BE2C (cell line): ENCODE measurements at regions not wholly inside any gene's neighbourhood (a gene's known extent, or its start where the extent isn't known, plus 50 kb on each side); places are given as distances from the start of the nearest gene placed in this dataset.

Source experiments
- DNase-seq: peaks from one replicate; pipeline ENCODE4 v3.0.0-alpha.2; 2020
- H3K27me3 ChIP-seq: fragments of 250-450 bp; sonication (Bioruptor Pico); 2 replicates; pipeline ENCODE4 v1.5.1; 2020; ENCODE audit warnings: mild to moderate bottlenecking
- H3K36me3 ChIP-seq: fragments of 250-450 bp; sonication (Bioruptor Pico); 2 replicates; pipeline ENCODE4 v1.5.1; 2020; ENCODE audit warnings: mild to moderate bottlenecking
- H3K4me1 ChIP-seq: fragments of 250-450 bp; sonication (Bioruptor Pico); 2 replicates; pipeline ENCODE4 v1.5.1; 2020
- H3K4me3 ChIP-seq: 2 replicates; pipeline ENCODE4 v1.5.1; 2011; ENCODE audit warnings: low read depth, low read length
- H3K9me3 ChIP-seq: fragments of 250-450 bp; sonication (Bioruptor Pico); 2 replicates; pipeline ENCODE4 v1.5.1; 2020
- CTCF ChIP-seq: IDR thresholded peaks from 2 replicates; pipeline ENCODE4 v1.5.1; 2012; ENCODE audit warnings: mild to moderate bottlenecking, low read depth, low read length

DNA sequence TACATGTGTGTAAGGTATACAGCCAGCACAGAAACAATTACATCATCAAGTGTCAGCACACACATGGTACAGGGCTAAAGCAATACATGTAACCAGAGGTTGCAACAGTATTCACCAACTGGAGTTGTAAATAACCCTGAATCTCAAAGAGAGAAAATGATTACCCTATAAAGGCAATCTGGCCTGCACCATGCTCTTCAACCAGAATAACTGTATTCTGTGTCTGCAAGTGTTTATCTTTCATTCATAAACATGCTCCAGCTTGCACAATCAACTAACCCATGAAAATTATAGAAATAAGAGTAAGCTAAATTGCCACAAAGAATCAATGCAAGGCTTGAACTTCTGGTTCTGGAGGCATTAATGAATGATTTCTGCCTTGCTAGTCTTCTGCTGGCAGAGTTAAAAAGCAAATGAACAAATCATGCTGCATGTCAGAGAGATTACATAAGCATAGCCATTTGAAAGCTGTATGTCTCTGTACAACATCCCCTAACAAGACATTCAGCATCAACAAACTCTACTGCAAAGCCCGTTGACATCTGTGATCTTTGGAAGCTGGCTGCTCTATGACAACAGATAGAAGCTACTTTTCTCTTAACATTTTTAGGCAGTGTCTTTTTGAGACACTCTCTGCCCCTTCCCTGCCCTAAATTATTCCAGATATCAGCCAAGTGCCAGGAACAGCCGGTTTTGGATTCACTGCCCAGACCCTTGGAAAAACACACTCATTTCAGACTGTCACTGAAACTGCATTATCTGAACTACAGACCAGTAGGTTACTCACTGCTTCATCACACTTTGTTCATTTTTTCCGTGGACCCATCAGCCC is 871.0 kb downstream of the OTOL1 start:
- no peaks in the 10 kb centered on the region for H3K27me3 ChIP-seq
- no peaks in the 10 kb centered on the region for H3K9me3 ChIP-seq
- DNase-seq: no peak
- H3K4me1 ChIP-seq: no peaks in the 10 kb centered on the region
- H3K36me3 ChIP-seq: no peaks in the 10 kb centered on the region
- no peak overlapping the region for H3K4me3 ChIP-seq
- TF ChIP-seq CTCF: no peak

DNA sequence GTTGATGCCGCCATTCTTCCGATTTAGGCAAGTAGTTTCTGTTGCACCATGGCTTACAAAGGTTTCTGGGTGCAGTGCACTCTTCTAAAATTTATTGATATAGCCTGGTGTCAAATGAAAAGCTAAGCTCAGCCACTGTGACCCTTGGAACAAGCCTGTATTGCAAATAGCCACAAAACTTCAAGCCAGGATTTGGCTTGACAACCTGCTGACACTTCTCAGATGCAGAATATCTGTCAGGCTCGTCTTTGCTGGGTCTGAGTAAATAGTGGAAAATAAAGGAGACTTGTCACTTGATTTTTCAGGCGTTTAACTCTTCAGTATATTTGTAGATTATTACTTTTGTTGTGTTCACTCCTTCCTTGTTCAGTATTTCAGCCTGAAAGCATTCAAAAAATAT is 871.8 kb downstream of the OTOL1 start:
- no peak for DNase-seq
- TF ChIP-seq CTCF: no peak
- Histone ChIP-seq H3K27me3 (no peaks in the 10 kb centered on the region), H3K4me1 (no peaks in the 10 kb centered on the region), H3K9me3 (no peaks in the 10 kb centered on the region), H3K36me3 (no peaks in the 10 kb centered on the region), H3K4me3 (no peak overlapping the region)

DNA sequence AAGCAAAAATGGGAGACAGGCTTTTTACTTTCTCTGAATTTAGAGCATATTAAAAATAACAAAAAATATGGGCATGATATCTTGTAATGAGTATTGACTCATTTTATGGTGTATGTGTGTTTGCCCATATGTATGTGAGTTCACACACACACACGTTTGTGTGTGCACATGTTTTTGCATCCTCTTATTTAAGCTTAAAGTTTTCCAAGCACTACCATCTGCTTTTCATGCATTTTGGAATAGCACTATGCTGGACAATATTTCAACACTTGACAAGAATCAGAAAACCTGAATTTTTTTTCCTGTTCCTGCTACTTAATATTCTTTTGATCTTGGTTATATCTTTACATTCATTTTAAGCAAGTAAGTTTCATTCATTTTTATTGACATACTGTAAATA is 872.7 kb downstream of the OTOL1 start:
- no peaks in the 10 kb centered on the region for H3K9me3 ChIP-seq
- no peak for TF ChIP-seq CTCF
- H3K36me3 ChIP-seq: no peaks in the 10 kb centered on the region
- no peaks in the 10 kb centered on the region for H3K27me3 ChIP-seq
- H3K4me3 ChIP-seq: no peak overlapping the region
- no peak for DNase-seq
- H3K4me1 ChIP-seq: no peaks in the 10 kb centered on the region

DNA sequence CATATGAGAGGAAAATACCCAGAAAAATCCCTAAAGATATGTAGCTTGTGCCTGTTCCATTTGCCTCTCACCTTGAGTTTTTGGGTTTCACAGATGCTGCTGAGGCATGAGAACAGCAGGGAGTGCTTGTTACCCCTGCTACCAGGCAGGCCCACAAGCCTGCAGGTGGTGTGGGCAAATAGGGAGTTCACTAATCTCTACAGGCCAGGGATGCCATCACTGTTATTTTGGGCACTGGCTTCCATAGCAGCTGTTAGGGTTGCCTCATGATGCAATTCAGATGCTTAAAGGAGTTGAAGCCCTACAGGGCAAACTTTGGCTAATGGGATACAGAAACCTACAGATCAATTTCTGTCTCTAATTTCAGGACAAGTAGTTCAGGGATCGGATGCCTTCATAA is 873.5 kb downstream of the OTOL1 start:
- Histone ChIP-seq H3K4me3 (no peak overlapping the region), H3K36me3 (no peaks in the 10 kb centered on the region), H3K9me3 (no peaks in the 10 kb centered on the region), H3K27me3 (no peaks in the 10 kb centered on the region), H3K4me1 (no peaks in the 10 kb centered on the region)
- DNase-seq: no peak
- no peak for TF ChIP-seq CTCF

DNA sequence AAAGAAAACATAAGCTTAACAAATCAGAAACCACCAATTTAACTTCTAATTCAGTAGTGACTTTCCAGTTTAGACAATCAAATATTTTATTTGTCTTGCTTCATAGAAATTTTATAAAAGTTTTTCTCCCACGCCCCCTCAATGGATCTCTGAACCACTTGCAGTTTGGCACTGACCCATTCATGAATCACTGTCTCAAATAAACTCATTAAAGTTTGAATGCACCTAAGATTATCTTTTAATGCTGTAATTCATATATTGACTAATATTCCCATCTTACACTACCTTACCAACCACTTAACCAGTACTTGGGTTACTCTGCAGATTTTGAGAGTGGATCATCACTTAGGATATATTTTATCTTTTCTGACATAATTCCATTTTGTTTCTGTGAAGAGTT is 880.2 kb downstream of the OTOL1 start:
- no peak for DNase-seq
- no peaks in the 10 kb centered on the region for H3K27me3 ChIP-seq
- no peak overlapping the region for H3K4me3 ChIP-seq
- no peak for TF ChIP-seq CTCF
- H3K36me3 ChIP-seq: no peaks in the 10 kb centered on the region
- H3K9me3 ChIP-seq: no peaks in the 10 kb centered on the region
- no peaks in the 10 kb centered on the region for H3K4me1 ChIP-seq

DNA sequence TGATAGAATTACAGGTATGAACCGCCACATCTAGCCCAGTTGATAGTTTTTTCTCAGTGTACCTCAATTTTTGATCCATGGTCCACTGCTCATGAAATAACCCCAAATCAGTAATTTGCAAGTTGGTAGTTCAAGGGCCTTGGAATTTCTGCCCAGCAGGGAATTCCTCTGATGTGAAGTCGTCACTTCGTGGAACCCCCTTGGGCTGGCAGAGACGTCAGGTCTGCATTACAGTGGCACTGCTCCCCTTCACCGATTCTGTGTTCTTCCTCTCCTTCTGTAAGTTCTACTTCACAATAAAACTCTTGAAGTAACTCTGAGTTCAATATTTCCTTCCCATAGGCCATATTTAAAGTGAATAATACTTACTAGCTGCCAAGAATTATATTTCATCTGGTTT is 881.0 kb downstream of the OTOL1 start:
- H3K4me1 ChIP-seq: no peaks in the 10 kb centered on the region
- no peaks in the 10 kb centered on the region for H3K9me3 ChIP-seq

More for the DNA sequence above, 881.0 kb downstream of the OTOL1 start:
- Histone ChIP-seq H3K4me3 (no peak overlapping the region), H3K36me3 (no peaks in the 10 kb centered on the region), H3K27me3 (no peaks in the 10 kb centered on the region)
- DNase-seq: no peak
- no peak for TF ChIP-seq CTCF
